Natural killer cell (primary cell): ENCODE measurements at regions not wholly inside any gene's neighbourhood (a gene's known extent, or its start where the extent isn't known, plus 50 kb on each side); places are given as distances from the start of the nearest gene placed in this dataset.

Experiments
- ATAC-seq, 3 donors: fragments of 150-1000 bp in 2 of 3; fragments of 200-7000 bp in 1 of 3; cut with Tn5 transposase; 1 replicate in 1 of 3; 2 replicates in 2 of 3; pipeline ENCODE4 v1.10.0; 2021; ENCODE audit warnings: mild to moderate bottlenecking in 2 of 3, moderate library complexity in 2 of 3
- DNase-seq, 2 donors: peaks; one replicate each; pipeline versions ENCODE4 v3.0.0 to v3.0.0-alpha.2; 2013 to 2021; ENCODE audit warnings: mixed read lengths in 1 of 2
- H3K27ac ChIP-seq: one replicate; pipeline ENCODE4 v1.5.1; 2013; ENCODE audit warnings: mild to moderate bottlenecking, low read length
- H3K27me3 ChIP-seq: one replicate; pipeline ENCODE4 v1.6.1; 2013; ENCODE audit warnings: low read length; ENCODE audit not compliant: control insufficient read depth, insufficient read depth
- H3K36me3 ChIP-seq: one replicate; pipeline ENCODE4 v1.6.1; 2013; ENCODE audit warnings: low read length; ENCODE audit not compliant: control insufficient read depth, insufficient read depth
- H3K4me1 ChIP-seq: one replicate; pipeline ENCODE4 v1.6.1; 2013; ENCODE audit warnings: low read length; ENCODE audit not compliant: control insufficient read depth, insufficient read depth
- H3K4me3 ChIP-seq: one replicate; pipeline ENCODE4 v1.5.1; 2013; ENCODE audit warnings: low read length
- H3K9me3 ChIP-seq: one replicate; pipeline ENCODE4 v1.6.1; 2013; ENCODE audit warnings: low read length; ENCODE audit not compliant: control insufficient read depth, insufficient read depth
- H3K27ac Mint-ChIP-seq, 2 donors: one replicate each; pipeline ENCODE4 v1.8.0; 2022; ENCODE audit warnings: mild to moderate bottlenecking in 2 of 2, mixed read lengths in 2 of 2, moderate library complexity in 1 of 2
- H3K27me3 Mint-ChIP-seq, 2 donors: one replicate each; pipeline ENCODE4 v1.8.0; 2022; ENCODE audit warnings: low read depth in 2 of 2, mixed read lengths in 2 of 2
- H3K36me3 Mint-ChIP-seq: one replicate; pipeline ENCODE4 v1.8.0; 2022; ENCODE audit warnings: mixed read lengths
- H3K4me1 Mint-ChIP-seq, 2 donors: one replicate each; pipeline ENCODE4 v1.8.0; 2022; ENCODE audit warnings: mixed read lengths in 2 of 2
- H3K4me3 Mint-ChIP-seq: one replicate; pipeline ENCODE4 v1.8.0; 2022; ENCODE audit warnings: mild to moderate bottlenecking, moderate library complexity, mixed read lengths
- H3K9me3 Mint-ChIP-seq, 2 donors: one replicate each; pipeline ENCODE4 v1.8.0; 2022; ENCODE audit warnings: mixed read lengths in 2 of 2
- CTCF ChIP-seq: fragments of 200-600 bp; IDR thresholded peaks from one replicate; pipeline ENCODE4 v1.8.0; 2022; ENCODE audit warnings: antibody characterized with exemption
- WGBS: methylation state at CpG from one replicate; pipeline ENCODE4 v1.1.7; 2013; ENCODE audit warnings: missing lambda C conversion rate; ENCODE audit not compliant: insufficient coverage; 5-methylcytosine and 5-hydroxymethylcytosine counted together
- intact Hi-C: fragments of 100-400 bp; cut with micrococcal nuclease; formaldehyde crosslinking; loops from one replicate; pipeline ENCODE4 v1.14.2; 2022

- no peak for TF ChIP-seq CTCF
- H3K4me3 ChIP-seq, result no peak overlapping the region
- ATAC-seq (no peak), DNase-seq (no peak)
- H3K27ac ChIP-seq, result no peak overlapping the region
- H3K27ac Mint-ChIP-seq, result no peak overlapping the region
- no peaks in the 10 kb centered on the region for H3K4me1 ChIP-seq
- no peak overlapping the region for H3K4me3 Mint-ChIP-seq
- H3K4me1 Mint-ChIP-seq, result no peaks in the 10 kb centered on the region
- H3K27me3 ChIP-seq, result no peaks in the 10 kb centered on the region
- H3K9me3 ChIP-seq, result no peaks in the 10 kb centered on the region
- H3K36me3 Mint-ChIP-seq, result no peaks in the 10 kb centered on the region
- no peaks in the 10 kb centered on the region for H3K27me3 Mint-ChIP-seq
- H3K9me3 Mint-ChIP-seq, result peaks cover 9 to 16% of the 10 kb centered on the region in 2 donors
- H3K36me3 ChIP-seq, result no peaks in the 10 kb centered on the region
- intact Hi-C loops, result no loop called here
These were observed 605.6 kb upstream of the TEX47 start for GRCh38 chr7:89401099-89401498.

GRCh38 chr7:89401690-89402089, 606.2 kb upstream of the TEX47 start:
- TF ChIP-seq CTCF, result no peak
- no peaks in the 10 kb centered on the region for H3K36me3 Mint-ChIP-seq
- H3K9me3 ChIP-seq, result no peaks in the 10 kb centered on the region
- H3K4me3 Mint-ChIP-seq, result no peak overlapping the region
- no peaks in the 10 kb centered on the region for H3K27me3 Mint-ChIP-seq
- H3K4me1 Mint-ChIP-seq, result no peaks in the 10 kb centered on the region
- H3K27me3 ChIP-seq, result no peaks in the 10 kb centered on the region
- DNase-seq (no peak), ATAC-seq (no peak)
- H3K27ac Mint-ChIP-seq, result no peak overlapping the region
- no peak overlapping the region for H3K27ac ChIP-seq
- intact Hi-C loops, result no loop called here
- no peaks in the 10 kb centered on the region for H3K4me1 ChIP-seq
- peaks cover 9 to 15% of the 10 kb centered on the region in 2 donors for H3K9me3 Mint-ChIP-seq
- 85% methylated on average over 4 of the region's 4 CpGs for WGBS
- no peaks in the 10 kb centered on the region for H3K36me3 ChIP-seq
- no peak overlapping the region for H3K4me3 ChIP-seq

- intact Hi-C loops, result no loop called here
- ATAC-seq (no peak), DNase-seq (no peak)
- peaks cover 2 to 4% of the 10 kb centered on the region in 2 donors for H3K9me3 Mint-ChIP-seq
- H3K27me3 ChIP-seq, result no peaks in the 10 kb centered on the region
- no peak overlapping the region for H3K4me3 ChIP-seq
- no peak overlapping the region for H3K27ac Mint-ChIP-seq
- H3K4me3 Mint-ChIP-seq, result no peak overlapping the region
- no peaks in the 10 kb centered on the region for H3K36me3 Mint-ChIP-seq
- H3K4me1 Mint-ChIP-seq, result no peaks in the 10 kb centered on the region
- no peaks in the 10 kb centered on the region for H3K27me3 Mint-ChIP-seq
- no peaks in the 10 kb centered on the region for H3K36me3 ChIP-seq
- TF ChIP-seq CTCF, result no peak
- no peaks in the 10 kb centered on the region for H3K9me3 ChIP-seq
- no peaks in the 10 kb centered on the region for H3K4me1 ChIP-seq
- H3K27ac ChIP-seq, result no peak overlapping the region
These were observed 656.4 kb upstream of the TEX47 start for GRCh38 chr7:89451911-89452310.

- H3K36me3 Mint-ChIP-seq, result no peaks in the 10 kb centered on the region
- TF ChIP-seq CTCF, result no peak
- H3K27ac ChIP-seq, result no peak overlapping the region
- no peaks in the 10 kb centered on the region for H3K36me3 ChIP-seq
- no peaks in the 10 kb centered on the region for H3K4me1 ChIP-seq
- no peak overlapping the region for H3K27ac Mint-ChIP-seq
- no peaks in the 10 kb centered on the region for H3K4me1 Mint-ChIP-seq
- no peaks in the 10 kb centered on the region for H3K27me3 Mint-ChIP-seq
- H3K4me3 ChIP-seq, result no peak overlapping the region
- no peaks in the 10 kb centered on the region for H3K9me3 ChIP-seq
- H3K4me3 Mint-ChIP-seq, result no peak overlapping the region
- intact Hi-C loops, result no loop called here
- no CpG with 5 or more reads among the region's 1 CpG for WGBS
- H3K9me3 Mint-ChIP-seq, result peaks cover 2 to 4% of the 10 kb centered on the region in 2 donors
- H3K27me3 ChIP-seq, result no peaks in the 10 kb centered on the region
- ATAC-seq (no peak), DNase-seq (no peak)
These were observed 661.0 kb upstream of the TEX47 start for GRCh38 chr7:89456556-89456955.
